SK-N-SH (cell line): ENCODE measurements at regions not wholly inside any gene's neighbourhood (a gene's known extent, or its start where the extent isn't known, plus 50 kb on each side); places are given as distances from the start of the nearest gene placed in this dataset.

Experiments
- CTCF ChIA-PET: fragments of 300-600, 350-600 bp; formaldehyde crosslinking; extraction: SDS; loops from one replicate; lab custom pipeline; 2021; lab: Yijun Ruan, JAX
- POLR2A ChIA-PET: fragments of 350-600 bp; sonication (Branson Sonifier 250); formaldehyde crosslinking; extraction: SDS; loops from one replicate; lab custom pipeline; 2020; ENCODE audit warnings: antibody characterized with exemption, inconsistent platforms; lab: Yijun Ruan, JAX
- DNase-seq: peaks from one replicate; pipeline ENCODE4 v3.0.0; 2012
- H2AFZ ChIP-seq: fragments of 200-600 bp; sonication (generic); 2 replicates; pipeline ENCODE4 v1.8.1; 2016; ENCODE audit warnings: antibody characterized with exemption, mild to moderate bottlenecking, low read depth
- H3F3A ChIP-seq: fragments of 200-600 bp; sonication (generic); replicated peaks from 2 replicates; pipeline ENCODE3; 2016; ENCODE audit warnings: antibody characterized with exemption, mild to moderate bottlenecking; ENCODE audit not compliant: insufficient read depth
- H3K27ac ChIP-seq, 2 experiments: fragments of 200-500 bp in 1 of 2; fragments of 200-600 bp in 1 of 2; sonication (Bioruptor generic) in 1 of 2; sonication (generic), shearing (Covaris generic) in 1 of 2; 2 replicates each; pipeline versions ENCODE4 v1.5.1 to v1.6.1; 2014 to 2016; ENCODE audit warnings: low read depth in 2 of 2, inconsistent platforms in 1 of 2, low read length in 1 of 2, mild to moderate bottlenecking in 1 of 2, mixed read lengths in 1 of 2
- H3K27me3 ChIP-seq: fragments of 200-600 bp; sonication (generic), shearing (Covaris generic); 2 replicates; pipeline ENCODE4 v1.6.1; 2016; ENCODE audit warnings: mixed run types; ENCODE audit not compliant: insufficient read depth
- H3K36me3 ChIP-seq, 2 experiments: fragments of 200-500 bp in 1 of 2; fragments of 200-600 bp in 1 of 2; sonication (Bioruptor generic) in 1 of 2; sonication (generic) in 1 of 2; replicated peaks in 1 of 2; 2 replicates each; pipeline versions ENCODE3 to v1.5.1; 2014 to 2016; ENCODE audit warnings: low read length in 1 of 2, mild to moderate bottlenecking in 1 of 2; ENCODE audit not compliant: insufficient read depth in 2 of 2, control insufficient read depth in 1 of 2
- H3K4me1 ChIP-seq, 2 experiments: fragments of 200-500 bp in 1 of 2; fragments of 200-600 bp in 1 of 2; sonication (Bioruptor generic) in 1 of 2; sonication (generic), shearing (Covaris generic) in 1 of 2; 2 replicates each; pipeline versions ENCODE4 v1.5.1 to v1.6.1; 2014 to 2016; ENCODE audit warnings: low read depth in 1 of 2, low read length in 1 of 2, mixed run types in 1 of 2; ENCODE audit not compliant: insufficient read depth in 2 of 2, control insufficient read depth in 1 of 2
- H3K4me2 ChIP-seq: fragments of 200-600 bp; sonication (generic), shearing (Covaris generic); 2 replicates; pipeline ENCODE4 v1.6.1; 2017; ENCODE audit warnings: mixed run types
- H3K4me3 ChIP-seq, 2 experiments: fragments of 200-500 bp in 1 of 2; fragments of 200-600 bp in 1 of 2; sonication (Bioruptor generic) in 1 of 2; sonication (generic), shearing (Covaris generic) in 1 of 2; 2 replicates each; pipeline versions ENCODE4 v1.5.1 to v1.8.1; 2014 to 2016; ENCODE audit warnings: low read depth in 2 of 2, inconsistent platforms in 1 of 2, low read length in 1 of 2, mild to moderate bottlenecking in 1 of 2, mixed read lengths in 1 of 2, moderate library complexity in 1 of 2
- H3K79me2 ChIP-seq: fragments of 200-600 bp; sonication (generic); 2 replicates; pipeline ENCODE4 v1.8.1; 2017; ENCODE audit warnings: mild to moderate bottlenecking; ENCODE audit not compliant: insufficient read depth
- H3K9ac ChIP-seq: fragments of 200-600 bp; sonication (generic); 2 replicates; pipeline ENCODE4 v1.6.1; 2017; ENCODE audit warnings: mixed run types
- H3K9me2 ChIP-seq: fragments of 200-600 bp; sonication (generic); 2 replicates; pipeline ENCODE4 v1.6.1; 2017; ENCODE audit warnings: mixed run types
- H3K9me3 ChIP-seq: fragments of 200-600 bp; sonication (generic); 2 replicates; pipeline ENCODE4 v1.6.1; 2017; ENCODE audit warnings: mixed run types, mild to moderate bottlenecking, moderate library complexity
- H4K20me1 ChIP-seq: fragments of 200-600 bp; sonication (generic); 2 replicates; pipeline ENCODE4 v1.6.1; 2017; ENCODE audit warnings: mild to moderate bottlenecking, mixed run types; ENCODE audit not compliant: insufficient read depth
- CHD2 ChIP-seq: fragments of 150-350 bp; IDR thresholded peaks from 2 replicates; pipeline ENCODE4 v1.6.1; 2018; ENCODE audit warnings: low read length; ENCODE audit not compliant: partially characterized antibody
- CTCF ChIP-seq: fragments of 200-600 bp; sonication (generic); IDR thresholded peaks from 2 replicates; pipeline ENCODE4 v1.6.1; 2017; ENCODE audit warnings: antibody characterized with exemption, mild to moderate bottlenecking, moderate library complexity
- ELF1 ChIP-seq: IDR thresholded peaks from 2 replicates; pipeline ENCODE4 v1.4.0; 2012
- EP300 ChIP-seq, 2 experiments: IDR thresholded peaks; 2 replicates each; pipeline versions ENCODE4 v1.4.0 to v1.6.1; 2012; ENCODE audit warnings: borderline replicate concordance in 1 of 2, low read depth in 1 of 2, low read length in 1 of 2
- FOXM1 ChIP-seq: IDR thresholded peaks from 2 replicates; pipeline ENCODE4 v1.4.0; 2012; ENCODE audit warnings: low read depth, mild to moderate bottlenecking
- GABPA ChIP-seq: IDR thresholded peaks from 2 replicates; pipeline ENCODE4 v1.4.0; 2012; ENCODE audit warnings: low read depth, mild to moderate bottlenecking
- GATA2 ChIP-seq: sonication (generic); formaldehyde crosslinking; IDR thresholded peaks from 2 replicates; pipeline ENCODE4 v1.5.0; 2020; ENCODE audit warnings: mild to moderate bottlenecking, missing genetic modification reagents
- MXI1 ChIP-seq: IDR thresholded peaks from 2 replicates; pipeline ENCODE4 v1.6.1; 2012; ENCODE audit warnings: mild to moderate bottlenecking, low read depth, low read length, improper control_type of control experiment
- PBX3 ChIP-seq: IDR thresholded peaks from 2 replicates; pipeline ENCODE4; 2012
- POLR2AphosphoS5 ChIP-seq: IDR thresholded peaks from 2 replicates; pipeline ENCODE4 v1.6.1; 2012; ENCODE audit warnings: low read depth, low read length
- RFX5 ChIP-seq: IDR thresholded peaks from 2 replicates; pipeline ENCODE4 v1.6.1; 2012; ENCODE audit warnings: mild to moderate bottlenecking, improper control_type of control experiment, low read length
- SMC3 ChIP-seq: IDR thresholded peaks from 2 replicates; pipeline ENCODE4 v1.6.1; 2012; ENCODE audit warnings: low read depth, low read length, improper control_type of control experiment
- TAF1 ChIP-seq: IDR thresholded peaks from 2 replicates; pipeline ENCODE4 v1.6.1; 2012; ENCODE audit warnings: low read depth, mild to moderate bottlenecking, low read length, moderate library complexity, borderline replicate concordance
- TCF12 ChIP-seq: IDR thresholded peaks from 2 replicates; pipeline ENCODE4 v1.4.0; 2012
- USF2 ChIP-seq: fragments of 150-350 bp; IDR thresholded peaks from 2 replicates; pipeline ENCODE4 v1.6.1; 2017; ENCODE audit warnings: antibody characterized with exemption, low read length, low read depth, borderline replicate concordance
- WGBS: methylation state at CpG from one replicate; pipeline ENCODE4 v1.1.6; 2017; ENCODE audit warnings: low lambda C conversion rate; 5-methylcytosine and 5-hydroxymethylcytosine counted together

- 46% methylated on average over 6 of the region's 6 CpGs for WGBS
- no peaks in the 10 kb centered on the region for H3K27me3 ChIP-seq
- H2AFZ ChIP-seq = no peak overlapping the region
- no peaks in the 10 kb centered on the region for H3F3A ChIP-seq
- H3K9me2 ChIP-seq = no peaks in the 10 kb centered on the region
- no peak overlapping the region for H3K9ac ChIP-seq
- H3K79me2 ChIP-seq = no peaks in the 10 kb centered on the region
- no peaks in the 10 kb centered on the region for H4K20me1 ChIP-seq
- H3K9me3 ChIP-seq = no peaks in the 10 kb centered on the region; the same call in 1 of the 2 replicates
- no peak overlapping the region for H3K4me2 ChIP-seq
- no peak for TF ChIP-seq SMC3
- peak; percentile 21; the same call in 1 of the 2 replicates for TF ChIP-seq PBX3
- no peak for TF ChIP-seq GATA2
- TF ChIP-seq RFX5 = no peak
- TF ChIP-seq POLR2AphosphoS5 = no peak
- peak; percentile 67; the same call in 1 of the 2 replicates for TF ChIP-seq MXI1
- TF ChIP-seq CHD2 = peak; percentile 61
- peak in 1 of 2 experiments; percentile 70; a peak in 2 of 4 replicates for TF ChIP-seq EP300 (IDR thresholded peaks at IDR 0.05; ENCODE audit: borderline replicate concordance in 1 of 2, low read depth in 1 of 2, low read length in 1 of 2)
- peak; percentile 44; the same call in 1 of the 2 replicates for TF ChIP-seq TCF12
- ChIA-PET CTCF (interaction anchor here (1.3 to 1.5 kb wide), 3 partner anchors 19 to 169 kb away, joined by 4 to 6 read pairs (median 4); no protein-coding TSS in a partner anchor), POLR2A (no interaction called here)
- peak; percentile 29 for DNase-seq
- H3K4me3 ChIP-seq = no peak overlapping the region
- H3K36me3 ChIP-seq = no peaks in the 10 kb centered on the region
- peaks cover 0 to 8% of the 10 kb centered on the region in 2 experiments; a peak in 2 of 4 replicates for H3K4me1 ChIP-seq
- H3K27ac ChIP-seq = peak overlapping the region in 1 of 2 experiments; percentile 83; a peak in 2 of 4 replicates
These were observed 397.4 kb upstream of the AZI2 start for GRCh38 chr3:28745916-28746617.

GRCh38 chr3:28746990-28747389 lies 398.4 kb upstream of the AZI2 start:
- WGBS = 51% methylated on average over 2 of the region's 2 CpGs
- Histone ChIP-seq H2AFZ (no peak overlapping the region), H3K9me3 (no peaks in the 10 kb centered on the region; the same call in 1 of the 2 replicates), H3K27me3 (no peaks in the 10 kb centered on the region), H3K9me2 (no peaks in the 10 kb centered on the region), H3K4me2 (no peak overlapping the region), H3F3A (no peaks in the 10 kb centered on the region), H3K27ac (no peak overlapping the region; a peak in 1 of 4 replicates), H3K4me3 (no peak overlapping the region), H3K4me1 (peaks cover 0 to 8% of the 10 kb centered on the region in 2 experiments; a peak in 2 of 4 replicates), H3K9ac (no peak overlapping the region), H3K79me2 (no peaks in the 10 kb centered on the region), H3K36me3 (no peaks in the 10 kb centered on the region), H4K20me1 (no peaks in the 10 kb centered on the region)
- TF ChIP-seq USF2 (no peak), MXI1 (no peak), TAF1 (no peak), FOXM1 (no peak), EP300 (IDR thresholded peaks at IDR 0.05; ENCODE audit: borderline replicate concordance in 1 of 2, low read depth in 1 of 2, low read length in 1 of 2) (no peak), CTCF (no peak), GABPA (no peak), ELF1 (no peak)
- ChIA-PET CTCF (interaction anchor here (0.8 to 1.3 kb wide), 2 partner anchors 10 to 168 kb away, joined by 3 to 4 read pairs; no protein-coding TSS in a partner anchor), POLR2A (no interaction called here)
- no peak for DNase-seq
